WTC11 (cell line): ENCODE measurements at regions not wholly inside any gene's neighbourhood (a gene's known extent, or its start where the extent isn't known, plus 50 kb on each side); places are given as distances from the start of the nearest gene placed in this dataset.

ENCODE experiments used
- CREB1 ChIP-seq: sonication (generic); formaldehyde crosslinking; IDR thresholded peaks from 2 replicates; pipeline ENCODE4 v1.8.0; 2023; ENCODE audit warnings: mild to moderate bottlenecking, missing genetic modification reagents
- FOXP1 ChIP-seq: sonication (generic); formaldehyde crosslinking; IDR thresholded peaks from 2 replicates; pipeline ENCODE4 v1.8.0; 2022; ENCODE audit warnings: missing genetic modification reagents, mild to moderate bottlenecking, moderate library complexity, borderline replicate concordance
- KAT7 ChIP-seq: sonication (generic); formaldehyde crosslinking; IDR thresholded peaks from 2 replicates; pipeline ENCODE4 v1.8.1; 2023; ENCODE audit warnings: missing genetic modification reagents, mild to moderate bottlenecking, borderline replicate concordance
- MAX ChIP-seq: sonication (generic); formaldehyde crosslinking; IDR thresholded peaks from 2 replicates; pipeline ENCODE4 v1.8.0; 2022; ENCODE audit warnings: mild to moderate bottlenecking, missing genetic modification reagents
- NFYB ChIP-seq: sonication (generic); formaldehyde crosslinking; conservative IDR thresholded peaks from 2 replicates; pipeline ENCODE4 v1.8.0; 2022; ENCODE audit warnings: low read depth, missing genetic modification reagents
- OVOL2 ChIP-seq: fragments of 250-450 bp; sonication (Bioruptor Pico); IDR thresholded peaks from 2 replicates; pipeline ENCODE4 v1.9.0; 2021; ENCODE audit warnings: mild to moderate bottlenecking, borderline replicate concordance
- TEAD4 ChIP-seq: sonication (generic); formaldehyde crosslinking; IDR thresholded peaks from 2 replicates; pipeline ENCODE4 v1.8.0; 2022; ENCODE audit warnings: mild to moderate bottlenecking, missing genetic modification reagents
- ZBTB21 ChIP-seq: sonication (generic); formaldehyde crosslinking; IDR thresholded peaks from 2 replicates; pipeline ENCODE4 v1.8.1; 2023; ENCODE audit warnings: mild to moderate bottlenecking, missing genetic modification reagents, borderline replicate concordance
- ZNF138 ChIP-seq: sonication (generic); formaldehyde crosslinking; conservative IDR thresholded peaks from 2 replicates; pipeline ENCODE4 v1.8.1; 2022; ENCODE audit warnings: mild to moderate bottlenecking, moderate library complexity, missing genetic modification reagents
- TF ChIP-seq, protein P1 (sequence below): fragments of 200-600 bp; IDR thresholded peaks from 2 replicates; pipeline ENCODE4 v1.8.0; 2022; ENCODE audit warnings: antibody characterized with exemption
- TF ChIP-seq, protein P2 (sequence below): sonication (generic); formaldehyde crosslinking; IDR thresholded peaks from 2 replicates; pipeline ENCODE4 v1.8.0; 2022; ENCODE audit warnings: mild to moderate bottlenecking, missing genetic modification reagents

- TF ChIP-seq, protein P1, sequence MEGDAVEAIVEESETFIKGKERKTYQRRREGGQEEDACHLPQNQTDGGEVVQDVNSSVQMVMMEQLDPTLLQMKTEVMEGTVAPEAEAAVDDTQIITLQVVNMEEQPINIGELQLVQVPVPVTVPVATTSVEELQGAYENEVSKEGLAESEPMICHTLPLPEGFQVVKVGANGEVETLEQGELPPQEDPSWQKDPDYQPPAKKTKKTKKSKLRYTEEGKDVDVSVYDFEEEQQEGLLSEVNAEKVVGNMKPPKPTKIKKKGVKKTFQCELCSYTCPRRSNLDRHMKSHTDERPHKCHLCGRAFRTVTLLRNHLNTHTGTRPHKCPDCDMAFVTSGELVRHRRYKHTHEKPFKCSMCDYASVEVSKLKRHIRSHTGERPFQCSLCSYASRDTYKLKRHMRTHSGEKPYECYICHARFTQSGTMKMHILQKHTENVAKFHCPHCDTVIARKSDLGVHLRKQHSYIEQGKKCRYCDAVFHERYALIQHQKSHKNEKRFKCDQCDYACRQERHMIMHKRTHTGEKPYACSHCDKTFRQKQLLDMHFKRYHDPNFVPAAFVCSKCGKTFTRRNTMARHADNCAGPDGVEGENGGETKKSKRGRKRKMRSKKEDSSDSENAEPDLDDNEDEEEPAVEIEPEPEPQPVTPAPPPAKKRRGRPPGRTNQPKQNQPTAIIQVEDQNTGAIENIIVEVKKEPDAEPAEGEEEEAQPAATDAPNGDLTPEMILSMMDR, result no peak
- TF ChIP-seq ZBTB21, result no peak
- no peak for TF ChIP-seq FOXP1 (CRISPR knock-in tag)
- TF ChIP-seq, protein P2, sequence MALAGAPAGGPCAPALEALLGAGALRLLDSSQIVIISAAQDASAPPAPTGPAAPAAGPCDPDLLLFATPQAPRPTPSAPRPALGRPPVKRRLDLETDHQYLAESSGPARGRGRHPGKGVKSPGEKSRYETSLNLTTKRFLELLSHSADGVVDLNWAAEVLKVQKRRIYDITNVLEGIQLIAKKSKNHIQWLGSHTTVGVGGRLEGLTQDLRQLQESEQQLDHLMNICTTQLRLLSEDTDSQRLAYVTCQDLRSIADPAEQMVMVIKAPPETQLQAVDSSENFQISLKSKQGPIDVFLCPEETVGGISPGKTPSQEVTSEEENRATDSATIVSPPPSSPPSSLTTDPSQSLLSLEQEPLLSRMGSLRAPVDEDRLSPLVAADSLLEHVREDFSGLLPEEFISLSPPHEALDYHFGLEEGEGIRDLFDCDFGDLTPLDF (CRISPR knock-in tag), result no peak
- no peak for TF ChIP-seq OVOL2
- TF ChIP-seq CREB1 (CRISPR knock-in tag), result no peak
- no peak for TF ChIP-seq MAX (CRISPR knock-in tag)
- no peak for TF ChIP-seq KAT7 (CRISPR knock-in tag)
- TF ChIP-seq NFYB (CRISPR knock-in tag), result no peak
- TF ChIP-seq TEAD4 (CRISPR knock-in tag), result no peak
- TF ChIP-seq ZNF138 (CRISPR knock-in tag), result no peak
Measured at GRCh38 chr13:103469771-103470170, 403.6 kb upstream of the SLC10A2 start.
